HG02973 (cell line): ENCODE measurements at regions not wholly inside any gene's neighbourhood (a gene's known extent, or its start where the extent isn't known, plus 50 kb on each side); places are given as distances from the start of the nearest gene placed in this dataset.

Source experiments
- ATAC-seq: cut with Tn5 transposase; IDR thresholded peaks from one replicate; pipeline ENCODE4 v1.9.1; 2021; ENCODE audit warnings: moderate library complexity; ENCODE audit not compliant: unreplicated experiment

DNA sequence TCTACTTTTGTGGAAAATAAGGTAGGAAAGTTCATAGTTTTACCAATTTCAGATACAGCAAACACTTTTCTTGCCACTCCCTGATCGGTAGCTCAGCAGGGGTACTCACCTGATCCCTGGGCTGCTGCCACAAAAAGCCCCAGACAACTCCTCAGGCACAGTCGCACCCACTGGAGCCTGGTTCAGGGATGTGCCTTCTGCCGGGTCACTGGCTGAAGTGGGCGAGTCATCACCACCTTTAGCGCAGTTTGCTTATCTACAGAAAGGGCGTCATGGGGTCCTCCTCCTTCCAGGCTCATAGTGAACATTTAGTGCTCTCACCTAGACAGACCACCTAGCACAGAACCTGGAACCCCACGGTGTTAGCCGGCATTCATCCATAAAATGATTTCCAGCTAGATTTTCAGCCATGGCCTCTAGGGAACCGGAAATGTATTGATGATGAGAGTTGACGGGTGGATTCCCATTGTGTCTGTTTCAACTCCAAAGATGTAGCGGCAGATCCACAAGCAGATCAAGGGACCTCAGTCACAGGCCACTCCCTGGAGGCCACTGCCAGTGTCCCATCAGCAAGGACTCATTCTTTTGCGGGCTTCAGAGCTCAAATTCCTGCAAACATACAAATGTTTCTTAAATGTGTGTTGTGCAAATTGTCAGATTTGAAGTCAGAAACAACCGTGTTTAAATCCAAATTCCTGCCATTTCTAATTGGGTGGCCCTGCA lies 408.4 kb upstream of the SALL3 start:
- ATAC-seq = no peak

DNA sequence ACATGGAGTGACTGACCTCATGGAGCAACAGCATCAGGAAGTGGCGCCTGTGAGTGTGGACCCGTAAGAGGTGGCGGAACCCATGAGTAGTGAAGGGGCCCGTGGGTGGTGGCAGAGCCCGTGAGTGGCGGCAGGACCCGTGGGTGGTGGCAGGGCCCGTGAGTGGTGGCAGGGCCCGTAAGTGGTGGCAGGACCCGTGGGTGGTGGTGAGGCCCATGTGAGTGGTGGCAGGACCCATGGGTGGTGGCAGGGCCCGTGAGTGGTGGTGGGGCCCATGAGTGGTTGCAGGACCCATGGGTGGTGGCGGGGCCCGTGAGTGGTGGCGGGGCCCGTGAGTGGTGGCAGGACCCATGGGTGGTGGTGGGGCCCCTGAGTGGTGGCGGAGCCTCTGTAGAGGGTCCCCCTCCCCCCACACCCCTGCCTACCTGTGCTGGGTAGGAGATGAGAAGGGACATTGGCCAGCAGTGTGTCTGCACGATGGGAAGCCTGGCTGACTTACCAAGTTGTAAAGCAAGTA lies 407.7 kb upstream of the SALL3 start:
- no peak for ATAC-seq

DNA sequence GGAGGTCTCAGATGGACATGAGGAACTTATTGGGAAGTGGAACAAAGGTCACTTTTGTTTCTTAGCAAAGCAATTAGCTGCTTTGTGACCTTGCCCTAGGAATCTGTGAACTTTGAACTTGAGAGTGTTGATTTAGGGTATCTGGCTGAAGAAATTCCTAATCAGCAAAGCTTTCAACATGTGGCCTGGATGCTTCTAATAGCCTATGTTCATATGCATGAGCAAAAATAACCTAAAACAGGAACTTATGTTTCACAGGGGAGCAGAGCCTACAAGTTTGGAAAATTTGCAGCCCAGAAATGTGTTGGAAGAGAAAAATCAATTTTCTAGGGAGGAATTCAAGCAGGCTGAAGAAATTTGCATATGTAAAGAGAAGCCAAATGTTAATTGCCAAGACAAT lies 405.8 kb upstream of the SALL3 start:
- ATAC-seq = no peak

DNA sequence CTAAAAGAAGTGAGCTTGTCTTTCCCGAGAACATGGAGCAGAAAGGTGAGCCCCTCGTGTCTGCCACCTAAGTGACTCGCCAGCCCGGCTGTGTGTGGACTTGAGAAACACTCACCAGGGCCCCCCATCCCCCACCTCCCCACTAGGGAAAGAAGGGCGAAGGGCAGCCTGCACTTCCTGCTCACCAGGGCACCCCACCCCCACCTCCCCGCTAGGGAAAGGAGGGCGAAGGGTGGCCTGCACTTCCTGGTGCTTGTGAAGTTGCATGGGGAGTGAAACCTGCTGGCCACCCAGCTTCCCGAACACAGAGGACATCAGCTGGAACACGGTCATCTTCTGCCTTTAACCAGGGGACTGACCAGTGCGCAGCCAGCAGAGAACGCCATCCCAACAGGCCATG lies 402.7 kb upstream of the SALL3 start:
- ATAC-seq = no peak

DNA sequence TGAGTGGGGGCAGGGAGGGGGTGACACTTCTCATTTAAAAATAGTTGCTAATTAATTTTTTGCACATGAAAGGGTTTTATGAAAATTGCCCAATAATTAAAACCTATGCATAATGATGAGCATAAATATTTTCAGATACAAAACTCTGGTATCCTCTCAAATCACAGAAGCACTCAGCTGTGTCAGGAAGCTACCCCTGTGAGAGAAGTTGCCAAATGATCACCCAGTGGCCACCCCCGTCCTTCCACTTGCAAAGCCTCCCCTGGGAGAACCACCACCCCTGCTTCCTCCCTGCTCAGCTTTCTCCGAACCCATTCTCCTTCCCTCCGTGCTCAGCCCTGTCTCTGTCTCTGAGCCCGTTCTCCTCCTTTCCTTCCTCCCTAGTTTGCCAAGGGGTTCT lies 400.2 kb upstream of the SALL3 start:
- ATAC-seq = no peak

DNA sequence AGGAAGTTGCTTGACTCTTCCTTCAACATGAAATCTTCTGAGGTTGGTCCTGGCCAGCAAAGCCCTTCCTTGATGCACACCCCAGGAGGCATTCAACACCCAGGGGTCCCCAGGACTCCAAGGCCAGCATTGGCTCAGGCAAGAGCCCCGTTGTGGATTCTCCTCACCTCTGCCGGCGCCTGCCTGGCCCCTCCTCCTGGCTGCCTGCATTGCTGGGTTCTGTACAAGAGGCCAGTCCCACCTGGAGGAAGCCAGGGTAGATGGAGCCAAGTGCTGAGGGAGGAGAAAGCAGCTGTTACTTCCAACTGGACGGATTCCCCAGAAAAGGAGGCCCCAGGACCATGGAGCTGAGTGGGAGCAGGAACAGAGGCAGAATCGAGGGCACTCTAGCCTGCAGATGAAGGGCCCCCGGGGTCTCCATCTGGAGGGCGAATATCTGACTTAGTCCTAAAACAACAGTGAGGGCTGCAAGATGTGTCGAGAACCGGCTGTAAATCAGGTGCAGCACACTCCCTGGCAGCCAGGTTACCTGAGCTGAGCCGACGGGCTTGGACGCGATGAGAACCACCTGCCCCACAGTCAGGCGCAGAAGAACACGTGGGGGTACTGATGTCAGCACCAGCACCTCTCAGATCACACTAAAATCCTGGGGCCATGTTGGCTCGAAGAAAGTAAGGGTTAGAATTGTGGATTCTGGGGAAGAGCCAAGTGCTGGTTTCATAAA lies 399.6 kb upstream of the SALL3 start:
- ATAC-seq = no peak

DNA sequence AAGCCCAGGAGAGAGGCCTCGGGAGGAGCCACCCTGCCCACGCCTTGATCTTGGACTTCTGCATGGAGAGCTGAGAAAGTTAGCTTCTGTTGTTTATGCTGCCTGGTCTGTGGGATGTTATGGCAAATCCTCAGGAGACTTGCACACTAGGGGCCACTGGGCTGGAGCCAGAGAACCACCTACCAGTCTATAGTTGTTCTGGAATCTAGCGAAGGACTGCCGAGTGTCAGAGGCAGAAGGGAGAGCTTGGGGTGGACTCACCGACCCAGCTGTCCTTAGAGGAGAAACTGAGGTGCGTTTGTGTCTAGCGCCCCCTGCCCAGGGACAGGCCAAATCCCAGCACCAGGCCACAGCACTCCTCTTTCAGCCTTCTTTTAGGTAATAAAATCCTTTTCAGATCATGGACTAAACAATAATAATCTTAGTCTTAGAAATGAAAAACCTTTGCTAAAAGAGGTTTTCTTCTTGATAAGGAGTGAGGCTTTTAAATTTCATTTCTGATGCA lies 398.7 kb upstream of the SALL3 start:
- ATAC-seq = no peak

DNA sequence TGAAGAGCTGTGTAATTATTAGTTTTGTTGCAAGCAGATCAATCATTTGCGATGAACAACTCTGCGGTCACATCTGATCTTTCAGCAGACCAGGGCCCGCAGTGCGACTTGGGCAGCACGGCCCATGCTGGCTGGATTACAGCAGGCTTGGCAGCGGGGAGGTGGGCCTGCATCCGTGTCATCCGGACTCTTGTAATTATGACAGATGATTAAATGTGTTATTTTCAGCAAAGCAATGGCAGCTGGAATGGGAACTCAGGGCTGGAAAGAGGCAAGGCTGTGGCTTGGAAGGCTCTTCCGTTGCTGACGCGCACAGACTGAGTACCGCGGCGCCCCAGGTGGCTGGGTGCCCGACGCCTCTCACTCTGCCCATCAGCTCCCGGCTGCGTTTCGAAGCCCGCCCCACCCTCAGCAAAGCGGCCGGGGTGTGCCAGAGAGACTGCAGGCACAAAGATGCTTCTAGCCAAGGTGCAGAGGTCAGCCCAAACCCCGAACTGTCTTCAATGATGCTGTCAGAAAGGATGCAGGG lies 397.4 kb upstream of the SALL3 start:
- no peak for ATAC-seq

DNA sequence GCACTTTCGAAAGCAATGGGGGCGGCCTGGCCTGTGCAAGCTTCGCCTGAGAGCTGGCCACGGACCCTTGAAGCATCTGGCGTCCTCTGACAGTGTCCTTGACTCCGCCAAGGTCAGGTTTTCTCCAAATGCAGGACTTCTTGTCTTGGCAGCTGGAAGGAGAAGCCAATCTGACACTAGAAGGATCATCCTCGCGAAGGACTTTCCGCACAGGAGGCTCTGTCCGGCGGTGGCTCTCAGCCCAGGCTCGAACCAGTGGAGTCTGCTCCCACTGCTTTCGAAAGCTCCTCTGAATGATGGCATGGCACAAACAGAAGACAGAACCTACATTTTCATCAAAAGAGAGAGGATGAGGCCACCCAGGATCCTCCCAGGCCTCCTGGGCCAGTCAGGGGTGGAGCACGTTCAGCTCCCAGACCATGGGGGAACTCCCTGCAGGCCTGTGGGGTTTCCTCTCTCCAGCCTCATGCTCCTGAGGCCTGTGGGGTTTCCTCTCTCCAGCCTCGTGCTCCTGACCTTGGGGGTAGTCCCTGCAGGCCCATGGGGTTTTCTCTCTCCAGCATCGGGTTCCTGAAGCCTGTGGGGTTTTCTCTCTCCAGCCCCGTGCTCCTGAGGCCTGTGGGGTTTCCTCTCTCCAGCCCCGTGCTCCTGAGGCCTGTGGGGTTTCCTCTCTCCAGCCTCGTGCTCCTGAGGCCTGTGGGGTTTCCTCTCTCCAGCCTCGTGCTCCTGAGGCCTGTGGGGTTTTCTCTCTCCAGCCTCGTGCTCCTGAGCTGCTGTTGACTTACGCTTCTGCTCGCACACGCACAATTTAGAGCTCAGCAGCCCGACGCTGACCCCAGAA lies 396.5 kb upstream of the SALL3 start:
- no peak for ATAC-seq

DNA sequence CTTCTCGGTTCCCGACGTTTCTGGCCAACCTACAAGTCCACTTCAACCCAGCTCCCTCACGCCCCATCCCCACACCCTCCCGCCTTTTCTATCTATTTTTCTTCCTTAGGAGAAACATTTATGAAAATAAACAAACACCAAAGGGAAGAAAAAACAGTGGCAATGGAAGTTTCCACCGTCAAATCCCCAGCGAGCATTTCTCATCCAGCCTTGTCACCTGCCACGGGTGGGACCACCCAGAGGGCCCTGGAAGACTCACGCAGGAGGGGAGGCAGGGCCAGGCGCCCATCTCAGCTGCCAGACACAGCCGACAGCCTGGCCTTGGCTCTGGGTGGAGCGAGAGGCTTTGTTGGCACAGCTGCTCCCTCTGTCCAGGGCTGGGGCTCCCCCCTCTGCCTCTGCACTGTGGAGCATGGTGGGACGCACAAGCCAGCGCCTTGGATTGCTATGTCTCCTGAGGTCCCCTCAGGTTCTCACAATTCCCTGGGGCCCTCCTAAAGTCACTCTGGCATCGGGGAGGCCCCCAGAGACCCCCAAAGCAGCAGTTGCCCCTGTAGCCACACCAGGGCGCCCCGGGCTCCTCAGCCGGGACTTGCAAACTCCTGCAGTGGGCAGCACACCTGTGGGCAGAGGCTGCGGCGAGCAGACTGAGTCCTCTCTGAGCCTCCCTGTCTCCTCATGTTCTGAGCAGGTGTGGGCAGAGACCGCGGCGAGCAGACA lies 395.7 kb upstream of the SALL3 start:
- ATAC-seq = no peak

DNA sequence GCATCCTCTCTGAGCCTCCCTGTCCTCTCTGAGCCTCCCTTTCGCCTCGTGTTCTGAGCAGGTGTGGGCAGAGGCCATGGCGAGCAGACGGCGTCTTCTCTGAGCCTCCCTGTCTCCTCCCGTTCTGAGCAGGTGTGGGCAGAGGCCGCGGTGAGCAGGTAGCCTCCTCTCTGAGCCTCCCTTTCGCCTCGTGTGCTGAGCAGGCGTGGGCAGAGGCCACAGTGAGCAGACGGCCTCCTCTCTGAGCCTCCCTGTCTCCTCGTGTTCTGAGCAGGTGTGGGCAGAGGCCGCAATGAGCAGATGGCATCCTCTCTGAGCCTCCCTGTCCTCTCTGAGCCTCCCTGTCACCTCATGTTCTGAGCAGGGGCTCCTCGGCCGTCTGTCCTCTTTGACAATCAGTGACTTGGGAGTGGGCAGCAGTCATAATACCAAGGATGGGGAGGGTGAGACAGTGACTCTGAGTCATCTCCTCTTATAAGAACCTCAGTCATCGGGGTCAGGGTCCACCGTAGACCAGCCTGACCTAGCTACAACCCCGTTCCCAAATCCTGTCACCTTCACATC lies 395.1 kb upstream of the SALL3 start:
- ATAC-seq = no peak

DNA sequence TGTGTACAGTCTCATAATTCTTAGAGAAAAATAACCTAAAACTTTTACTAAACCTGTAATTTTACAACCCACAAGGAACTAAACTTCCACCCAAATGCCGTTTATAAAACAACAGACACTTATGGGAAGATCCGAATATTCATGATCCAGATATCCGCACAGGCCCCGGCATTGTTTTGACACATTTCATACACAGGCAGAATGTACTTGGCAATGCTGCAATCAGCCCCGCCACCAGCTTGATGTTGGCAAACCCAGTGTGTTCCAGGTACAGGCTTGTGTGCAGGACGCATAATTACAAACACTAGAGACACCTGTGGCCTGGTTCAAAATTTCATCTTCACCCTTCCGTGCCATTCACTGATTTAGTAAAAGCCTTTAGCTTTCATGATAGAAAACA lies 393.0 kb upstream of the SALL3 start:
- ATAC-seq = no peak

DNA sequence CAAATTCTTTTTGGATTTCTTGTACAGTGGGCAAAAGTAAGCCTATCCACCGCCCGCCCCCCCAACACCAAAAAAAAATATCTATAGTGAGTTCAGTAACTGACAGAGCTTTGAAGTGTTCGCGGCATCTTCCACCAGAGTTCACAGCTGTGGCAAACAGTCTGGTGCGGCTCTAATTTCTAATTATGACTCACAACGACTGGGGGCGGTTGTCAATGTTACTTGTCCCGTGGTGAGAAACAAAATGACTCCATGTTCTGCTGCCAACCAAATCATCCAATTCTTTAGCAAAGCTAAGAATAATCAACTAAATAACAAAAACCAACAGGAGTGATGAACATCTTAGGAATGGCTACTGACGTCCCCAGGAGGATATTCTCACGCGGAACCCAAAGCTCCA lies 392.5 kb upstream of the SALL3 start:
- no peak for ATAC-seq

DNA sequence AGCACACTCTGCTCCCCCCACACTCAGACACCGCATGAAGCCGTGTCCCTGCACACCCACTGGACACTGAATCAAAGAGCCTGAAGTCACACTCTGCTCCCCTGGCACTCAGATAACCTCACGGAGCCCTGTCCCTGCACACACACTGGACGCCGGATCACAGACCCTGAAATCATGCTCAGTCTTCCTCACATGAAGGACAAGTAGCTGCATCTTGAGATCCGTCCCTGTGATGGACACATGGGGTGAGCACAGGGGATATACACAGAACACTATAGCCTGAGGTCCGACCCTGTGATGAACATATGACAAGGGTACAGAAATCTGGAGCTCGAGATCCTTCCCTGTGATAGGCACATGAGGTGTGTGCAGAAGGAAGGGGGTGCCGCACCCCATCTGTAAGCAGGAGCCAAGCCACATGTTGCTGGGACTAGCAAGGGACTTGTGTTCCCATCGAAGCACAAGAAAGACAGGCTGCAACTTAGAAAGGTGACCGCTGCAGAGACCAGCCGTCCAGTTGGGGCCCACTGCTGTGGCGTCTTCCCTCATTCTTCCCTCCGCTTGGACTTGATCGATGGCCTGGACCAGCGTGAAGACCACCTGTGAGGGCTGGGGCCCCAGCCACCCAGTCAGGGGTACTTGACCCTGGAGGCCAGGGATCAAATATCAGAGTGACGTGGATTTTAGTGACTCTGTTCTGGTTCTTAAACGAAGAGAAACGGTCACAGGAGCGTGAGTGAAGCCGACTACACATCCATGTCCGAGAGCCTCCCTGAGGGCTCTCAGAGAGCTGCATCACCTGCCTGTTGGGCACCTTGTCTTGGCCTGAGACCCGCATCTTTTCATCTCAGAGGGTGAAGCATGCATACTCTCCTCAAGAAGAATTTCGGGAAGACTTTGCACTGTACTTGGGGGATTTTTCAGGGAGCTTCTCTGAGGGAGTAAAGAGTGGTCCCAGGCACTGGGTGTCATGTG lies 391.7 kb upstream of the SALL3 start:
- no peak for ATAC-seq

DNA sequence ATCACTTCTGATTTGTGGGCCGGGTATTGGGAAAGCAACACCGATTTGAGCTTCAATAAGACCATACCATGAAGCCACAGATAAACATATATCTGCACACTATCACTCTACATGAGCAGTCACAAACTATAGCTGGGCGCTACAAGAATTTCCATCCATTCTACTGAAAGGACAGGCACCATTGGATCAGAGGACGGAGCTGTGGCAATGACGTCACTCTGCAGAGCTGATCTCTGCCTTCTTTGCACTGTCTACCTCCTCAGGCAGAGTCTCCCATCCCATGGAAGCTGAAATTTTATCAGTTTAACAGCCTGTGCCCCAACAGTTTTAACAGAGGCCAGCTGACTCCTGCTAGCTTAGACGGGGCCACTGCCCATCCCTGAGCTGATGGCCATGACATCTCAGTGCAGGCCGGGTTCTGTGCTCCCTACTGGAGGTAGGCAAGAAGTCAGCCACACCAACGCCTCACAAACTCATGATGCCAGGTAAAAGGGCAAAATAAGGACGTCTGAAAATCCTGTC lies 389.6 kb upstream of the SALL3 start:
- ATAC-seq = no peak

DNA sequence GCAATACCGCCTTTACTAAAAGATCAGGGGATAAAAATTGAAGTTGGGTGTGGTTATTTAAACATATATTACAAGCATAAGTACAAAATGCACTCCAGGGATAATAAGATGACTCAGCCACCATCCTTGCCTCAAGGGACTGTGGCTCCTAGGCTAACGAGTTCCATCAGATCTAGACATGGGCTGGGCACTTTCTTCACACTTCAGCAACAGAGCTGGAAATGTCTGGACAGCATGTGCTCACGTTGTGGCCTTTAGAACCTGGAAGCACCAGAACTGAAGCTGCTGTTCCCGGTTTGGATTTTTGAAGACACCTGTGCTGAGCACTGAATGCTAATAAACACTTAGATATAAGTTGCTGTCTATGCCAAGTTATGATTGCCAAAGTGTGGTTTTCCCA lies 384.2 kb upstream of the SALL3 start:
- ATAC-seq = no peak

DNA sequence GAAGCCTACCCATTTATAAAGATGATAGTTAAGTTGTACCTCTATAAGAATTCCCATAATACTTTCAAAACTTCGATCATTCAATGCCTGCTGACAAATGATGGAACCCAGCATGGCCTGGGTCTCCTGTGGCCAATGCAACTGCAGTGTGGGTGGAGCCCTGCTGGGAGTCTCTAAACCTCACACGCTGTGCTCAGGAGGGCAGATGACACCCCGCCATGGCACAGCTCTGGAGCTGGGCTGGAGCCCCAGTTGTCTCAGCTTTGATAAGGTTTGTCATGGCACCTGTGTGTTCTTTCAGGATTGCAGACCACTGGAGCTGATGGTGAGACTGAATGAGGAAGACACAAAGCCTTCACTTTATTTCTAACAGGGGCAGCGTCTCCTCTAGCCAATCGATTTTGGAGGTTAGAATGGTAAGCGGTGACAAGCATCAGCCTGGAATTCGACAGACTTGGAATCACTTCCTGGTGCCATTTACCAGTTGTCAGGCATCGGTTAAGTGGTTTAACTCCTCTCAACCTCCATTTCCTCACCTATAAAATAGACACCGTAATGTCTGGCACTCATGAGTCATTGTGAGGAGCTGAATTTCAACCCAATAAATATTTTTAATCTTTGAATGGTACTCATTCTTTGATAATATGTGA lies 383.6 kb upstream of the SALL3 start:
- no peak for ATAC-seq

DNA sequence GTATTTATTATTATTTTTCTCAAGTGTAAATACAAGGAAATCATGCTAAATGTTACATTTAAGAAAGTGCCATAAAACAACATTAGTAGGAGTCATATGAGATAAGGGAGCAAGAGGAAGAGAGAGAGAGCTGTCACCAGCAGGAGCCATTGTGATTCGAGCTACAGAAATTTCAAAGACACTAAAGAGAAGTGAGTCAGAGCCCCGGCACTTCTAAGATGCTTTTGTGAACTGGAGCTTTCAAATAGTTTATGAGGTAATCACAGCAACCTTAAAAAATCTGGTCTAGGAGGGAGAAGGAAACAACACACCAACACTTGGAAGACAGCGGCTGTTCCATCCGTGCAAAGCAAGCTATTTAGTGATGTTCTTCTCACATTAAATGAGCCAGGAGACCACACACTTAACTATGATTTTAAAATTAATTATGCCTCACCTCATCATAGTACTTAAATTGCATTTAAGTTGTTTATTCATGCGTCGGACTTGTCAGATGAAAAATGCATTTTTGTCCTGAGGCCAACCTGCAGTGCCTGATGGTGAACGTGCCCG lies 382.7 kb upstream of the SALL3 start:
- ATAC-seq = no peak
